ENCODE measurements at regions not wholly inside any gene's neighbourhood (a gene's known extent, or its start where the extent isn't known, plus 50 kb on each side); places are given as distances from the start of the nearest gene placed in this dataset.

DNA sequence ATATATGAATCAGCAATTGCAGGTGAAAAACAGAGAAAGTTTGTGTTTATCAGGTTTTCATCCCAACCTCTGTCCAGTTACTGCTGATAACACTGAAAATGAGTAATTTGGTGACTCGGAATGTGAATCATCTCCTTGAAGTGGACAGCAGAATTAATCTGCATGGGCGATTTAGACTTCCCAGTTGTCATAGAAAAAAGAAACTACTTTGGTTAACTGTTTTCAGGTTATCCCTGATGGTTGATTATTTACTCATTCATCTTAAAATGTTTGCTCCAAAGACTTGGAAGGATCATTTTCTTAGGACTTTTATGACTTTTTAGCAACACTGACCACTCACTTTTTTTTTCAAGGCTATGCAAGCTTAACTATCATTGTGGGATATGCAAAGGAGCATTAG, 504.1 kb upstream of the ANKRD30A start:
- FAIRE-seq = no peak

- no peak for FAIRE-seq
Measured at GRCh38 chr10:36612436-36612835, 513.0 kb upstream of the ANKRD30A start.

DNA sequence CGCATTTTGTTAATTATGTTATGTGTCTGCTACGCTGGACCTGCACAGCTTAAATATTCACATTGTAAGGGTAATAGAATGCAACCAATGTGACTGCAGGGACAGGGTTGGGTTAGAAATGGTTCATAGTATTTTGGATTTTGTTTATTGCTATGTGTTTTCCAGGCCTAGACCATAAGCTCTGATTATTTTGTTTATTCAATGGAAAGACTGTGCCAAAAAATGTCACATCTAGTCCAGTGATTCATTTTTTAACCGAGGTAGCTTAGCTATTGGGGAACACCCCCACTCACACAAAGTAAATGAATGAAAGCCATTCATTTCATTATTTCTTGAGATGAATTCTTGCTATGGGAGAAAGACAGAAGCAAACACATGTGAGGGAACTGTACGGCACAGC, 516.5 kb upstream of the ANKRD30A start:
- FAIRE-seq = no peak

DNA sequence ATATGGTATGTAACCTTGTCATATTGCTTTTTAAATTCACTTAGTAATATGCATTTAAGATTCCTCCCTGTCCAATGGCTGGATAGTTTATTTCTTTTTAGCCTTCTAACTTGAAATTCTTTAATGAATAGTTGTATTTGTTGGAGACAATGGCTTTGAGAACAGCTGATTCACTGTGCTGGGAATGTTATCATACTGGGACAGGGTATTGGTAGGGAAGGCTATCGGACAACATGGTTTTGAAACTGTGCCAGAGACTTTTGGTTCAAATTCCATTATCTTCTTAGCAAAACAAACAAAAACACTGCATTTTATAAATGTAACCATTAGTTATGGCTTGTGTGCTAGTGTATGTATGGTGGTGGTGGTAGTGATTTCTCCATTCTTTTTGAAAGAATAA, 517.1 kb upstream of the ANKRD30A start:
- FAIRE-seq = no peak

- FAIRE-seq = no peak
Measured at GRCh38 chr10:36606234-36606839, 519.1 kb upstream of the ANKRD30A start.

- FAIRE-seq = no peak
Measured at GRCh38 chr10:36604316-36604715, 521.1 kb upstream of the ANKRD30A start.

- FAIRE-seq = no peak
Measured at GRCh38 chr10:36603688-36604087, 521.7 kb upstream of the ANKRD30A start.

GRCh38 chr10:36602374-36602773, 523.0 kb upstream of the ANKRD30A start:
- no peak for FAIRE-seq

GRCh38 chr10:36597756-36598320, 527.6 kb upstream of the ANKRD30A start:
- FAIRE-seq = no peak

GRCh38 chr10:36592964-36593363, 532.4 kb upstream of the ANKRD30A start:
- FAIRE-seq = no peak

DNA sequence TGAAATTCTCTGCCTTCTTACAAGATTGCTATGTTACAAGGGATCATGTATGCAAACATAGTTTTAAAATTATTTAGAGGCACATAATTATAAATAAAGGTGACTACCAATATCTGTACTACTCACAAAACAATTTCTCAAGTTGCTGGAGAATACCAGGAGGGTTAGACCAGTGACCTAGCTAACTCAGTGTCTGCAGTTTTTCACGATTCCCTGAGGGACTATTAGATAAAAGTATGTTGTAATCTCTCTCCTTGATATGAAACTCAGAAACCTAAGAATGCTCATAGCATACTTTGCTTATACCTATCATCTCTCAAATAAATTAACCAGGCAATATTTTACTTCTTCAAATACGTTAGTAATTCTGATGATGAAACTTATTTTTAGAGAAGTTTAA, 534.0 kb upstream of the ANKRD30A start:
- no peak for FAIRE-seq

GRCh38 chr10:36583690-36584089, 541.7 kb upstream of the ANKRD30A start:
- FAIRE-seq = no peak

GRCh38 chr10:36581237-36581636, 544.2 kb upstream of the ANKRD30A start:
- no peak for FAIRE-seq

GRCh38 chr10:36578306-36578705, 547.1 kb upstream of the ANKRD30A start:
- FAIRE-seq = no peak

GRCh38 chr10:36577126-36577525, 548.3 kb upstream of the ANKRD30A start:
- no peak for FAIRE-seq

GRCh38 chr10:36574207-36574606, 551.2 kb upstream of the ANKRD30A start:
- no peak for FAIRE-seq

- no peak for FAIRE-seq
Measured at GRCh38 chr10:36573246-36573645, 552.2 kb upstream of the ANKRD30A start.

DNA sequence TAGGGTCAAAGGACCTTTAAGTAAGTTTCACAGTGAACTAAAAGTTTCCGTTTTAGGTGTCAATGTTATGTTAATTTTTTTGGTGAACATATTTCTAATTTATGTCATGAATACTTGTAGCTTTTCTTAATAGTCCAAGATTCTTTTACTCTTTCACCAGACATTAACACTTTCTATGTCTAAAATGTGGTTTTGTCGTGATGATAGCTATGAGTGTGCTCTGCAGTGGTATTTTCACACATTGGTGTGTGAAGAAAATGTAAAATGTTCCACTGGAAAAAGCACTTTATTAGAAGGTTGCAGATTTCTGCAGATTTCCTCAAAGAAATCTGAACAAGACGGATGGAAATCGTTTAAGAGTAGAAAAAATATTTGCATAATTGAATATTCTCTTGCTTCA, 561.0 kb upstream of the ANKRD30A start:
- FAIRE-seq = no peak

- FAIRE-seq = no peak
Measured at GRCh38 chr10:36559412-36560400, 565.7 kb upstream of the ANKRD30A start.

DNA sequence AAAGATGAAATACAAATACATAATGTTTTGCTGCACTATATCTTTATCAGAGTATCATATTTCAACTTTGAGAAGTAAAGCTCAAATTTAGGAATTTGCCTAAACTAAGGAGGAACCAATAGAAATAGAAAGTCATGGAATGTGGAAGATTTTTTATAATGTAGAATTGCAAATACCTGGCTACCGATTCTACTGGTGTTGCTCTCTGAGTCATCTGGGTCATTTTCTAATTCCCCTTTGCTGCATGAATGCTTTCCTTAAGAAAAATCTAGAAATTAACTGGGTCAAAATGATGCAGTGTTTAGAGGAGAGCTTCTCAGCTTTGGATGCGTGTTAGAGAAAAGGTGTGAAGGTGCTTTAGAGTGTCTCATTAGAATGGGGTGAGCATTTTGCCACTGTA, 568.9 kb upstream of the ANKRD30A start:
- FAIRE-seq = no peak

DNA sequence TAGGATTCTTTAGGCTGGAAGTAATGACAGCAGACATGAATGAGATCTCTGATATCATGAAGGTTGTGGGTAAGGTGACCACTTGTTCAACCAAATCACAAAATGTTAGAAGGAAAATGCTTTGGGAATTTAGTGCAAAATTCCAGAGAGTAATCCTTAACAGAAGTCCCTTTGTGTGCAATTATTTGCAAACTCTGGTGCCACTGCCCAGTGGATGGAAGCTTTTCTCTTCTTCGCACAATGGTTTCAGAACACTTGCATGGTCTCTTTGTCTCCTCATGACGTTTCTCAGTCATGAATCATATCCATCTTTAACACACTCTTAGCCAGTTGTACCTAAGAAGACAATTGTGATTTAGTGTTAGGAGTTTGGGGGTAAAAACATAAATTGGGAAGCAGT, 570.4 kb upstream of the ANKRD30A start:
- FAIRE-seq = no peak

- FAIRE-seq = no peak
Measured at GRCh38 chr10:36547965-36548364, 577.4 kb upstream of the ANKRD30A start.

DNA sequence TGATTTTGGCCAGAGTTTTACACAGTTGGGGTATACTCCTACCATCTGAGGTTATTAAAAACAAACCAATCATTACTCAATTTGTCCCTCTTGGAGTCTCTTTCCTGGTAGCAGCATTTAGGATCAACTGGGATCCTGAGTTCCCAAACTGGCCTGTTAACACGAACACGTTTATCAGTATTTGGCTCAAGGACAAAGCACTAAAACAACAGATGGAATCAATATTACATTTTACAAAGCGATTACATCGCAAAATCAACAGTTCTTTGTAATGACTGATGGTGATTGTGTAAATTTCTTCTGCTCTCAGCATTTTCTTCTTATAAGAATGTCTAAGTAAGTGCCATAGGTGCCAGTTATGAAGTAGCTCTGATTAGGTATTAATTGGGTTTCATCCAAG, 582.9 kb upstream of the ANKRD30A start:
- no peak for FAIRE-seq

DNA sequence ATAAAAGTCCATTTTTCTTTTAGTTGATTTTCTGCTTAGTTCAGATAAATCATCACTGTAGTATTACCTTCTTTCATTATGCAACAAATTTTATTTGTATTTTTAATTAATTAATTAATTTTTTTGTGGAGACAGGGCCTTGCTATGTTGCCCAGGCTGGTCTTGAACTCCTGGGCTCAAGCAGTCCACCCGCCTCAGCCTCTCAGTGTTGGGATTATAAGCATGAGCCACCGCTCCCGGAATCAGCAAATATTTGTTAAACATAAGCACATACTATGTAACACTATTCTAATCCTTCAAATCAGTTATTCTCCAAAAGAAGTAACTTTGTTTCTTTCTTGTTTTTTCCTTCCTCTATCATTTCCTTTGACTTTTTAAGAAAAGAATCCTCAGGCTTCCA, 584.8 kb upstream of the ANKRD30A start:
- no peak for FAIRE-seq

All from endometrium (tissue), 2 donors.